ENCODE measurements at regions not wholly inside any gene's neighbourhood (a gene's known extent, or its start where the extent isn't known, plus 50 kb on each side); places are given as distances from the start of the nearest gene placed in this dataset.

DNA sequence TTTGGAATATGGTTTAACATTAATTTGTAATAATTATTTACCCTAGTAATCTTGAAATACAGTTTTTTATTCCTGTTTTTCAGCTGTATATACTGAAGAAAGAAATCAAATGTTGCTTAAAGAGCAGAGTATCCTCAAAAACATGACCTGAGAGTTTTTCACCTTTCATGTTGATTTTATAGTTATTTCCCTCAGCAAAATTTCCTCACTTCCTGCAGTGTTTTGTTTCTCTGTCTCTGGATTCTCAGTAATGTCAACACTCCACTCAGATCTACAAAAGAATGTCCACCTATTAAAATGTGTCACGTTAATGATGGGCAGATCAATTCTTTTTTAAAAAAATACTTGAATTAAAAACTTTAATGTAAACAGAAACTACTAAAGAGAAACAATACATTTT lies 398.3 kb downstream of the ANXA1 start:
- TF ChIP-seq, protein P1, sequence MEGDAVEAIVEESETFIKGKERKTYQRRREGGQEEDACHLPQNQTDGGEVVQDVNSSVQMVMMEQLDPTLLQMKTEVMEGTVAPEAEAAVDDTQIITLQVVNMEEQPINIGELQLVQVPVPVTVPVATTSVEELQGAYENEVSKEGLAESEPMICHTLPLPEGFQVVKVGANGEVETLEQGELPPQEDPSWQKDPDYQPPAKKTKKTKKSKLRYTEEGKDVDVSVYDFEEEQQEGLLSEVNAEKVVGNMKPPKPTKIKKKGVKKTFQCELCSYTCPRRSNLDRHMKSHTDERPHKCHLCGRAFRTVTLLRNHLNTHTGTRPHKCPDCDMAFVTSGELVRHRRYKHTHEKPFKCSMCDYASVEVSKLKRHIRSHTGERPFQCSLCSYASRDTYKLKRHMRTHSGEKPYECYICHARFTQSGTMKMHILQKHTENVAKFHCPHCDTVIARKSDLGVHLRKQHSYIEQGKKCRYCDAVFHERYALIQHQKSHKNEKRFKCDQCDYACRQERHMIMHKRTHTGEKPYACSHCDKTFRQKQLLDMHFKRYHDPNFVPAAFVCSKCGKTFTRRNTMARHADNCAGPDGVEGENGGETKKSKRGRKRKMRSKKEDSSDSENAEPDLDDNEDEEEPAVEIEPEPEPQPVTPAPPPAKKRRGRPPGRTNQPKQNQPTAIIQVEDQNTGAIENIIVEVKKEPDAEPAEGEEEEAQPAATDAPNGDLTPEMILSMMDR (IDR thresholded peaks at IDR 0.05; ENCODE audit: unreplicated experiment), result no peak
- Mint-ChIP-seq H3K27me3 (ENCODE audit: unreplicated experiment) (no peaks in the 10 kb centered on the region), H3K27ac (ENCODE audit: unreplicated experiment) (no peak overlapping the region), H3K4me3 (ENCODE audit: unreplicated experiment) (no peak overlapping the region), H3K4me1 (ENCODE audit: unreplicated experiment) (peaks cover 8% of the 10 kb centered on the region), H3K36me3 (ENCODE audit: low read depth, unreplicated experiment) (no peaks in the 10 kb centered on the region), H3K9me3 (ENCODE audit: unreplicated experiment) (no peaks in the 10 kb centered on the region)
- no peak for DNase-seq (ENCODE audit: low spot score)

DNA sequence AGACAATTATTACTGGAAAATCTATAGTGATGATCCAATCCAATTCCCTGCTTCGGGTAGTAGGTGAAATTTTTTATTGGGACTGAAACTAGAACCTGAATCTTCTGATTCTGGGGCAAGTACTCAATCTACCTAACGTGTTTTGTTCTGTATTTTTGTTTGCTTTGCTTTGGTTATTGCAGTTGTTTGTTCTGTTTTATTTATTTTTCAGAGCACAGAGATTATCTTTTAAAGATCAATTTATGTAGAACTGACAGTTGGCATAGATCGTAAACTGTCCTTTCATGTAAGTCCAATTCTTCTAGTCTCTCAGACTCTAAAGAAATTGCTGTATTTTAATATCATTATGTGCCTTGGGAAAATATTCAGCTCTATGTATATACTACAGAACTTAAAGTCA lies 401.6 kb downstream of the ANXA1 start:
- TF ChIP-seq, protein P1 (IDR thresholded peaks at IDR 0.05; ENCODE audit: unreplicated experiment), result no peak

DNA sequence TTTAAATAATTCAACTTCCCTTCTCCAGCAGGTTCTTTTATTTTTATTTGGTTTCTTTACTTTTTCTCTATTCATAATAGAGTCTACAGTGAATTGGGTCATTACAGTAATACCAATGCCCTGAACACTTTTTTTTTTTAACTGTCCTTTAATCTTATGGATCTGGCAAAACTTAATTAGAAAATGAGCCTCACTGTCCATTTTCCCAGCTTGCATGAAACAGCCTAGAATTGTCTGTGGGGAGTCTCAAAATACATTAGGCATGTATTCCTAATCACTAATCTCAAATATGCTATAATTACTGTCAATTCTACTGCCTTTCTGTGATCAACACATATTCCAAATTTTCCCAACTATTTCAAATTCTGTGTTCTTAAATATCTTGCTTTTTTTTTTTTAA lies 406.8 kb downstream of the ANXA1 start:
- Mint-ChIP-seq H3K4me1 (ENCODE audit: unreplicated experiment) (no peaks in the 10 kb centered on the region), H3K9me3 (ENCODE audit: unreplicated experiment) (no peaks in the 10 kb centered on the region), H3K27ac (ENCODE audit: unreplicated experiment) (no peak overlapping the region), H3K27me3 (ENCODE audit: unreplicated experiment) (no peaks in the 10 kb centered on the region), H3K36me3 (ENCODE audit: low read depth, unreplicated experiment) (no peaks in the 10 kb centered on the region), H3K4me3 (ENCODE audit: unreplicated experiment) (no peak overlapping the region)
- TF ChIP-seq, protein P1 (IDR thresholded peaks at IDR 0.05; ENCODE audit: unreplicated experiment), result no peak
- DNase-seq (ENCODE audit: low spot score), result no peak

More for the DNA sequence above, 401.6 kb downstream of the ANXA1 start:
- H3K4me3 Mint-ChIP-seq (ENCODE audit: unreplicated experiment), result no peak overlapping the region
- H3K27me3 Mint-ChIP-seq (ENCODE audit: unreplicated experiment), result no peaks in the 10 kb centered on the region
- peaks cover 4% of the 10 kb centered on the region for H3K4me1 Mint-ChIP-seq (ENCODE audit: unreplicated experiment)
- H3K9me3 Mint-ChIP-seq (ENCODE audit: unreplicated experiment), result no peaks in the 10 kb centered on the region
- H3K27ac Mint-ChIP-seq (ENCODE audit: unreplicated experiment), result no peak overlapping the region
- DNase-seq (ENCODE audit: low spot score), result no peak
- H3K36me3 Mint-ChIP-seq (ENCODE audit: low read depth, unreplicated experiment), result no peaks in the 10 kb centered on the region

DNA sequence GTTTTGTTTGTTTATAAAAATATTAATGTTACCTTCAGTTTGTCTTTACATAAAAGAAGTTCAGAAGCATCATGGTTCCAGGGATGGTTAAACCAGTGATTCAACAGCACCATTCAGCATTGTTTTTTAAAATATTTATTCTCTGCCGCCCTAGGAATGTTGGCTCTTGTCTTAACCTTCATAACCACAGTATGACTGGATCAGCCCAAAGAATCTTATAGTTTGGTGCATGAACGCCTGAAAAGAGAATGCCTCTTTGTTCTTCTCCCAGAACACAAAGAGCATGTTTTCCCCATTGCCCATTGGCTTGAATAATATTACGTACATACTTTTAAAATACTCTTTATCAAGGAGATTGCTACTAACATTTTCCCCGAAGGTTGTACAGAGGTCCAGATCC lies 413.4 kb downstream of the ANXA1 start:
- DNase-seq (ENCODE audit: low spot score), result no peak
- H3K36me3 Mint-ChIP-seq (ENCODE audit: low read depth, unreplicated experiment), result no peaks in the 10 kb centered on the region
- no peaks in the 10 kb centered on the region for H3K9me3 Mint-ChIP-seq (ENCODE audit: unreplicated experiment)
- no peaks in the 10 kb centered on the region for H3K27me3 Mint-ChIP-seq (ENCODE audit: unreplicated experiment)
- H3K4me3 Mint-ChIP-seq (ENCODE audit: unreplicated experiment), result no peak overlapping the region
- TF ChIP-seq, protein P1 (IDR thresholded peaks at IDR 0.05; ENCODE audit: unreplicated experiment), result no peak
- H3K4me1 Mint-ChIP-seq (ENCODE audit: unreplicated experiment), result no peaks in the 10 kb centered on the region
- H3K27ac Mint-ChIP-seq (ENCODE audit: unreplicated experiment), result no peak overlapping the region

DNA sequence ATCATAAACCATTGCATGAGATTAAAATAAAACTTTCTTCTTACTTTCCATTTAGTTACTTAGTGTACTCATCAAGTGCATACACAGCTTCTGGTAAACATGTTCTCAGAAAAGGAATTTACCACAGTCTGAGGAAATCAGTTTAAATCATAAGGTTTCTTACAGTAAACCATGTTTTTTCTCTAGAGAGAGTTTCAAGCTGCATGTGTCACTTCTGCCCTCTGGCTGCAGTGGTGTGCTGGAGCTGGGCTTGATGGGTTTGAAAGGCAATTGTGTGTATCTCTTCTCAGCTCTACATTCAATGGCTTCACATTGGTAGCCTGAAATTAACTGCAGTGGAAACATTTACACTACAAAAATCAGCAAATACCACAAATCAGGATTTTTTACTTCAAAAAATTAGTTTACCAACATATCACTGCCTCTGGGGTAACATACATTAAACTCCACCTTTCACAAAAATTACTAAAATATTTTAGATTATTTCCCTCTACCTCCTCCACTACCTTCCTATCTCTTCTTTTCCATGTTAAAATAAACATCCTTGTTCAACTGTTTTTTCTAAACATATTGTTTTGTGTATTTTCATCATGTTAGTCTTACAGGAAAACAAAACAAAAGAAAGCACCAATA lies 414.3 kb downstream of the ANXA1 start:
- no peak overlapping the region for H3K4me3 Mint-ChIP-seq (ENCODE audit: unreplicated experiment)
- H3K27me3 Mint-ChIP-seq (ENCODE audit: unreplicated experiment), result no peaks in the 10 kb centered on the region
- no peaks in the 10 kb centered on the region for H3K9me3 Mint-ChIP-seq (ENCODE audit: unreplicated experiment)
- no peak overlapping the region for H3K27ac Mint-ChIP-seq (ENCODE audit: unreplicated experiment)
- no peaks in the 10 kb centered on the region for H3K4me1 Mint-ChIP-seq (ENCODE audit: unreplicated experiment)
- TF ChIP-seq, protein P1 (IDR thresholded peaks at IDR 0.05; ENCODE audit: unreplicated experiment), result no peak
- H3K36me3 Mint-ChIP-seq (ENCODE audit: low read depth, unreplicated experiment), result no peaks in the 10 kb centered on the region
- peak; percentile 21 for DNase-seq (ENCODE audit: low spot score)
